ENCODE measurements at regions not wholly inside any gene's neighbourhood (a gene's known extent, or its start where the extent isn't known, plus 50 kb on each side); places are given as distances from the start of the nearest gene placed in this dataset.
A peak's percentile ranks its signal among the peaks of the same experiment; 100 is the strongest.

DNA sequence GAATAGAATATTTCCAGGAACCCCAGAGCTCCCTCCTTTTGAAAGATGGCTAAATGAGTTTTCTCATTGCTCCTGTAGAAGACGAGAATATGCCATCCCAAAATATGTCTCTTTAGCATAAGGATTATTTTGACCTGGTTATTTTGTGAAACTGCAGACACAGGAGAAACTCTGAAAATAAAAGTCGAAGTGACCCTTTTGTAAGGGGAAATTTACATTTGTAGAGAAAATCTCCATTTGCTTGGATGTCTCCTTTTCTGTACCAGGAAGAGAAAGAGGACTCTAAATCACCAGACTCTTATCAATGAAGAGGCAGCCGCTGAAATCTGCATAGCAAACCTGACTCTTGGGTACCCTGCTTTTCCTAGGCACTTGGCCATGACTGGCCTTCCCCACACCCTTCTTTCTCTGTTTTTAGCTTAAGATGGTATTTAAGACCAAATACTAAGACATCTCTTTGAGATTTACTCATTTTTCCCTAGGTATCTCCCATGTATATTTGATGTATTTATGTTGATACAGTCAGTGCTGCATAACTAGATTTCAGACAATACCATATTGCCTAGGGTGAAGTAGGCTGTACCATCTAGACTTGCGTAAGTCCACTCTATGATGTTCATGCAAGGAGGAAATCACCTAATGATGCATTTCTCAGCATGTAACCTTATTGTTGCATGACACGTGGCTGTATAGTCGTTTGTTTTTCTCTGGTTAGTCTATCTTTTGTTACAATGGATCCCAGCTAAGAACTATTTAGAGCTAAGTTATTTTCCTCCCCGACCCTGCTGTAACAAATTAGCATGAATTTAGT lies 98.2 kb upstream of the UBE3A start:
- no peak for DNase-seq (ENCODE audit: low read depth in 1 of 2, low spot score in 2 of 2)
- Histone ChIP-seq H2AFZ (ENCODE audit: low read length) (no peak overlapping the region), H3K79me1 (ENCODE audit: low read depth, low read length) (no peaks in the 10 kb centered on the region), H3K4ac (replicated peaks; ENCODE audit: insufficient read length, low read depth, low read length) (no peak overlapping the region), H4K8ac (ENCODE audit: extremely low read depth, insufficient read depth, low read length) (no peak overlapping the region), H2BK20ac (ENCODE audit: low read length) (no peak overlapping the region), H3K4me3 (ENCODE audit: extremely low read depth in 1 of 4, insufficient read depth in 2 of 4, low read depth in 3 of 4, low read length in 4 of 4) (peak overlapping the region in 1 of 4 experiments; percentile 26; a peak in 1 of 8 replicates), H3K27ac (ENCODE audit: low read depth, low read length) (no peak overlapping the region), H2BK120ac (replicated peaks; ENCODE audit: low read depth, low read length) (no peak overlapping the region), H4K5ac (ENCODE audit: insufficient read length, low read depth, low read length) (no peak overlapping the region), H3K9me3 (ENCODE audit: insufficient read depth in 2 of 2, low read depth in 1 of 2, low read length in 1 of 2) (no peaks in the 10 kb centered on the region), H2BK15ac (ENCODE audit: low read length) (no peak overlapping the region), H3K18ac (ENCODE audit: extremely low read depth, low read length) (no peak overlapping the region), H3K56ac (replicated peaks; ENCODE audit: insufficient read length, low read depth, low read length) (no peak overlapping the region), H3K36me3 (ENCODE audit: control insufficient read depth in 2 of 4, insufficient read depth in 4 of 4, low read length in 3 of 4) (no peaks in the 10 kb centered on the region), H3K23me2 (ENCODE audit: low read depth, low read length) (no peaks in the 10 kb centered on the region), H3K27me3 (replicated peaks in 1 of 4; ENCODE audit: control insufficient read depth in 3 of 4, extremely low read depth in 1 of 4, insufficient read depth in 3 of 4, low read length in 3 of 4) (no peaks in the 10 kb centered on the region), H3K4me1 (replicated peaks in 1 of 4; ENCODE audit: control insufficient read depth in 3 of 4, insufficient read depth in 4 of 4, low read length in 3 of 4) (peaks cover 0 to 6% (median 3%) of the 10 kb centered on the region in 4 experiments; a peak in 3 of 7 replicates), H3K4me2 (ENCODE audit: insufficient read depth in 1 of 2, low read depth in 2 of 2, low read length in 2 of 2) (peak overlapping the region; percentile 5 to 24; a peak in 3 of 4 replicates), H3K79me2 (ENCODE audit: control insufficient read depth in 1 of 2, insufficient read depth in 2 of 2, low read length in 2 of 2) (no peaks in the 10 kb centered on the region), H2BK12ac (ENCODE audit: low read depth, low read length) (no peak overlapping the region), H3K23ac (ENCODE audit: insufficient read length) (no peak overlapping the region), H4K20me1 (replicated peaks in 1 of 2; ENCODE audit: control insufficient read depth in 1 of 2, insufficient read depth in 2 of 2, low read length in 2 of 2) (no peaks in the 10 kb centered on the region), H2AK5ac (ENCODE audit: low read depth, low read length) (no peak overlapping the region), H3K14ac (ENCODE audit: insufficient read length) (no peak overlapping the region), H4K91ac (replicated peaks; ENCODE audit: insufficient read length, low read length) (no peak overlapping the region), H3K9ac (replicated peaks in 1 of 4; ENCODE audit: extremely low read depth in 1 of 4, low read depth in 3 of 4, low read length in 3 of 4) (no peak overlapping the region), H2BK5ac (ENCODE audit: low read depth, low read length) (peak overlapping the region; percentile 35; the same call in 1 of the 2 replicates)
- peak; percentile 19 for FAIRE-seq
- TF ChIP-seq GTF2F1 (IDR thresholded peaks at IDR 0.05; ENCODE audit: borderline replicate concordance, low read depth, low read length): no peak
- no peak for TF ChIP-seq SIRT6 (IDR thresholded peaks at IDR 0.05; ENCODE audit: low read length)
- no peak for TF ChIP-seq CREB1 (IDR thresholded peaks at IDR 0.05)
- no peak for TF ChIP-seq POLR2A (IDR thresholded peaks at IDR 0.05; ENCODE audit: control extremely low read depth in 1 of 2, low read depth in 2 of 2, low read length in 2 of 2)
- TF ChIP-seq EP300 (IDR thresholded peaks at IDR 0.05; ENCODE audit: borderline replicate concordance in 1 of 2, low read depth in 2 of 2, low read length in 2 of 2): no peak
- no peak for TF ChIP-seq HDAC2 (IDR thresholded peaks at IDR 0.05; ENCODE audit: borderline replicate concordance in 1 of 2, low read depth in 2 of 2, low read length in 2 of 2)
- no peak for TF ChIP-seq TAF1 (IDR thresholded peaks at IDR 0.05; ENCODE audit: low read depth, low read length)
- no peak for TF ChIP-seq CHD1 (IDR thresholded peaks at IDR 0.05; ENCODE audit: low read depth, low read length)
- 51% methylated on average over 7 of the region's 7 CpGs; no CpG with 5 or more reads in 1 of the 2 experiments for WGBS, 2 experiments (ENCODE audit: extremely low coverage in 1 of 2, insufficient coverage in 1 of 2, insufficient read length in 1 of 2, insufficient replicate concordance in 2 of 2, low coverage in 1 of 2, low lambda C conversion rate in 2 of 2, missing lambda C conversion rate in 1 of 2)
- ChIA-PET CTCF (ENCODE audit: partially characterized antibody) (interaction anchor here (0.6 to 1.3 kb wide), 3 partner anchors 36 to 446 kb away, joined by 3 to 4 read pairs (median 3); no protein-coding TSS in a partner anchor), POLR2A (ENCODE audit: partially characterized antibody) (no interaction called here)
